GM12875 (cell line): ENCODE measurements at regions not wholly inside any gene's neighbourhood (a gene's known extent, or its start where the extent isn't known, plus 50 kb on each side); places are given as distances from the start of the nearest gene placed in this dataset.
"Not testable (repeated sequence)": the region's sequence is repeated elsewhere in the genome, so short reads cannot be mapped to it uniquely, and the experiment has no call there.

Experiments
- H3K4me3 ChIP-seq: one replicate; pipeline ENCODE4 v1.5.1; 2011; ENCODE audit warnings: low read depth, low read length, control low read depth
- CTCF ChIP-seq: IDR thresholded peaks from 2 replicates; pipeline ENCODE4 v1.5.1; 2011; ENCODE audit warnings: low read depth, mild to moderate bottlenecking, control low read depth, inconsistent platforms, low read length, moderate library complexity, borderline replicate concordance; ENCODE audit not compliant: insufficient read depth

GRCh38 chr5:62896121-62896893, 317.7 kb downstream of the LRRC70 start:
- TF ChIP-seq CTCF, result no peak
- H3K4me3 ChIP-seq, result no peak overlapping the region

GRCh38 chr5:62886603-62887315, 308.1 kb downstream of the LRRC70 start:
- no peak overlapping the region for H3K4me3 ChIP-seq
- no peak for TF ChIP-seq CTCF

- not testable (repeated sequence) for H3K4me3 ChIP-seq
These were observed 258.7 kb downstream of the LRRC70 start for GRCh38 chr5:62837330-62837729.

GRCh38 chr5:62829604-62829986, 251.0 kb downstream of the LRRC70 start:
- no peak overlapping the region for H3K4me3 ChIP-seq
- no peak for TF ChIP-seq CTCF

- H3K4me3 ChIP-seq, result no peak overlapping the region
- no peak for TF ChIP-seq CTCF
These were observed 250.4 kb downstream of the LRRC70 start for GRCh38 chr5:62828742-62829603.

- H3K4me3 ChIP-seq, result no peak overlapping the region
- TF ChIP-seq CTCF, result no peak
These were observed 247.1 kb downstream of the LRRC70 start for GRCh38 chr5:62825623-62826220.

GRCh38 chr5:62824936-62825335, 246.3 kb downstream of the LRRC70 start:
- no peak for TF ChIP-seq CTCF
- no peak overlapping the region for H3K4me3 ChIP-seq

GRCh38 chr5:62817043-62817442, 238.4 kb downstream of the LRRC70 start:
- not testable (repeated sequence) for H3K4me3 ChIP-seq
